DMS153 treated with DMSO at 0.1 percent for 48 hours (cell line): ENCODE measurements at regions not wholly inside any gene's neighbourhood (a gene's known extent, or its start where the extent isn't known, plus 50 kb on each side); places are given as distances from the start of the nearest gene placed in this dataset.

Source experiments
- DNase-seq: peaks from one replicate; lab custom pipeline; 2025; ENCODE audit not compliant: unreplicated experiment; lab: John Stamatoyannopoulos, UW

GRCh38 chr2:56705713-56706112 lies 521.9 kb downstream of the CCDC85A start:
- no peak for DNase-seq

- no peak for DNase-seq
These were observed 523.4 kb downstream of the CCDC85A start for GRCh38 chr2:56707218-56707617.

GRCh38 chr2:56707650-56708049 lies 523.9 kb downstream of the CCDC85A start:
- no peak for DNase-seq

GRCh38 chr2:56709181-56709580 lies 525.4 kb downstream of the CCDC85A start:
- DNase-seq, result no peak

GRCh38 chr2:56713161-56713676 lies 529.4 kb downstream of the CCDC85A start:
- DNase-seq, result no peak

GRCh38 chr2:56713978-56714377 lies 530.2 kb downstream of the CCDC85A start:
- no peak for DNase-seq

GRCh38 chr2:56714400-56714799 lies 530.6 kb downstream of the CCDC85A start:
- DNase-seq, result no peak

GRCh38 chr2:56715683-56716082 lies 531.9 kb downstream of the CCDC85A start:
- no peak for DNase-seq

GRCh38 chr2:56718413-56718812 lies 534.6 kb downstream of the CCDC85A start:
- no peak for DNase-seq

- no peak for DNase-seq
These were observed 545.4 kb downstream of the CCDC85A start for GRCh38 chr2:56729212-56729611.

GRCh38 chr2:56732946-56733345 lies 549.2 kb downstream of the CCDC85A start:
- no peak for DNase-seq

- no peak for DNase-seq
These were observed 555.6 kb downstream of the CCDC85A start for GRCh38 chr2:56739413-56739812.

GRCh38 chr2:56741601-56742102 lies 557.9 kb downstream of the CCDC85A start:
- DNase-seq, result no peak

GRCh38 chr2:56743807-56744206 lies 560.0 kb downstream of the CCDC85A start:
- DNase-seq, result no peak

- DNase-seq, result peak; percentile 49
These were observed 565.5 kb downstream of the CCDC85A start for GRCh38 chr2:56749152-56749752.

- no peak for DNase-seq
These were observed 569.4 kb downstream of the CCDC85A start for GRCh38 chr2:56753182-56753581.

GRCh38 chr2:56754066-56754615 lies 570.4 kb downstream of the CCDC85A start:
- DNase-seq, result no peak

GRCh38 chr2:56754627-56755026 lies 570.8 kb downstream of the CCDC85A start:
- DNase-seq, result no peak

- DNase-seq, result no peak
These were observed 574.2 kb downstream of the CCDC85A start for GRCh38 chr2:56757884-56758545.

- no peak for DNase-seq
These were observed 579.9 kb downstream of the CCDC85A start for GRCh38 chr2:56763683-56764082.

- no peak for DNase-seq
These were observed 585.2 kb downstream of the CCDC85A start for GRCh38 chr2:56768973-56769372.

- DNase-seq, result no peak
These were observed 586.7 kb downstream of the CCDC85A start for GRCh38 chr2:56770490-56770889.
